ENCODE measurements at regions not wholly inside any gene's neighbourhood (a gene's known extent, or its start where the extent isn't known, plus 50 kb on each side); places are given as distances from the start of the nearest gene placed in this dataset.

DNA sequence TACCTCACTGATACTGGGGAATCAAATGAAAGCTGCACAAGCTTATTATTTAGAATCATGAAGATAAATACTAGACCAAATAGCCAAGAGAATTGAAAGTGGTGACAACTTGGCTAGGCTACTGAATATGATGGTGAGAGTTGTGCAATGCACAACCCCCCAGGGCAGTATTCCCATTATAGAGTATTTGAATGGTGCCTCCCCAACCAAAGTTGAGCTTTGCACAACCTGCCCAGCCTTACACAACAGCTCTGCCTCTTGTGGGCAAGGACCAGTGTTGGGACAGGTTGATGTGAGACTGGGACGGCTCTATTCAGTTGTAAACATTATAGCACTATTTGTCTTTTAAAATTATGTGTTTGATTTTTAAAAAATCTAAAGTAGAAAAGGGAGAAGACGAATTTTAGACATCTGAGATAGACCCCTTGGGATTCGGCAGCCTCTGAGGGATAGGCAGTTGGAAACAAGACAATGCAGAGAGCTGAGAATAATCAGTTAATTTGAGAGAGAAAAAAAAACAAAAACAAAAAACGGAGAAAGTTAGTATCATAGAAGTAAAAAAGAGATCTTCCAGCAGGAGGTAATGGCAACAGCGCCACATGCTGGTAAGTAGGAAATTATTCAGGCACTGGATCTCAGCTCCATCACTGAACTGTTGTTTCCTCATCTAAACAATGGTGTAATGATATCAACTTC lies 91.0 kb upstream of the KCNA3 start:
- DNase-seq (ENCODE audit: low spot score) (peak; percentile 25), FAIRE-seq (peak; percentile 67)

DNA sequence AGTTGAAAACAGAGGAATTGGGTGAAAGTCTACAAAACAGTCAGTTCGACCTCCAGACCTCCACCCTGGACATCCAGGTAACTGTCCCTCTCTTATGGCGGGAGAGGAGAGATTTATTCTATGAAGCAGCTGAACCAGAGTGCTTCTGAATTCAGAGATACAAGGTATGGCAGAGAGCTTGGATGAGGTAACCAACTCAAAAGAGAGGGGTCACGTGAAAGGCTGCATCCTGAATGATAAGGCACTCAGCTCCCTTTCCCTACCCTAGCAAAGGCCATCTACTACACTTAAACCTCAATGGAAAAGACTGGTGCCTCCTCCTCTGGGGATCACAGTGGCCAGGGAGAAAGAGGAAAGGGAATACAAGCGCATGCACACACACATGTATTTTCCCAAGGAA lies 88.4 kb upstream of the KCNA3 start:
- no peak for DNase-seq (ENCODE audit: low spot score)
- FAIRE-seq, result no peak

DNA sequence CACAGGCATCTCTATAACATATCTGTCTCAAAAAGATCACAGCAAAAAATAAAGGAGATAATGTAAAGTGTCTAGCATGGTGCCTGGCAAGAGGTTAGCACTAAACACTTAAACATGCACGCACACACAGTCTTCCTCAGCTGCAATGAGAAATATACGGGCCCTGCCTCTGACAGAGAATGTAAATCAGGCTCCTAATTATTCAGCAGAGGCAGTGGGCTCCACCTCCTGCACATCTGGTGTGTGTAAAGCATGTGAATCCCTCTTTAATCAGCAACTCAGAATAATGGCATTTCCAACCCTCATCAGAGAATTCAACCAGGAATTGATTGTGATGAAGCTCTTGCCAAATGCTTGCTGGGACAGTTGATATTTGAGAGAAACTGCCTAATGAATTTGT lies 85.6 kb upstream of the KCNA3 start:
- FAIRE-seq, result no peak
- no peak for DNase-seq (ENCODE audit: low spot score)

DNA sequence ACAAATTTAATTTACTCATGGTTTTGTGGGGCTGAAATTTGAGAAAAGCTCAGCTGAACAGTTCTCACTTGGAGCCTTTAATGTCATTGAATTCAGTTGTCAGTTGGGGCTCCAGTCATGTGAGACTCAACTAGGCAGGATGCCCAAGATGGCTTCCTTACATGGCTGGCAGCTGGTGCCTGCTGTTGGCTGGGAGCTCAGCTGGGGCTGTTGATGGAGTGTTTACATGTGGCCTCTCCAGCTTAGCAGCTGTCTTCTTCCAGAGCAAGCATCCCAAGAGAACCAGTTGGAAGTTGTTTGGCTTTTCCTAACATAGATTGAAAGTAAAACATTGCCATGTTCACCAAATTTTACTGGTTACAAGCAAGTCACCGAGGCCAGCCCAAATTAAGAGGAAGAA lies 81.8 kb upstream of the KCNA3 start:
- no peak for FAIRE-seq
- DNase-seq (ENCODE audit: low spot score), result no peak

DNA sequence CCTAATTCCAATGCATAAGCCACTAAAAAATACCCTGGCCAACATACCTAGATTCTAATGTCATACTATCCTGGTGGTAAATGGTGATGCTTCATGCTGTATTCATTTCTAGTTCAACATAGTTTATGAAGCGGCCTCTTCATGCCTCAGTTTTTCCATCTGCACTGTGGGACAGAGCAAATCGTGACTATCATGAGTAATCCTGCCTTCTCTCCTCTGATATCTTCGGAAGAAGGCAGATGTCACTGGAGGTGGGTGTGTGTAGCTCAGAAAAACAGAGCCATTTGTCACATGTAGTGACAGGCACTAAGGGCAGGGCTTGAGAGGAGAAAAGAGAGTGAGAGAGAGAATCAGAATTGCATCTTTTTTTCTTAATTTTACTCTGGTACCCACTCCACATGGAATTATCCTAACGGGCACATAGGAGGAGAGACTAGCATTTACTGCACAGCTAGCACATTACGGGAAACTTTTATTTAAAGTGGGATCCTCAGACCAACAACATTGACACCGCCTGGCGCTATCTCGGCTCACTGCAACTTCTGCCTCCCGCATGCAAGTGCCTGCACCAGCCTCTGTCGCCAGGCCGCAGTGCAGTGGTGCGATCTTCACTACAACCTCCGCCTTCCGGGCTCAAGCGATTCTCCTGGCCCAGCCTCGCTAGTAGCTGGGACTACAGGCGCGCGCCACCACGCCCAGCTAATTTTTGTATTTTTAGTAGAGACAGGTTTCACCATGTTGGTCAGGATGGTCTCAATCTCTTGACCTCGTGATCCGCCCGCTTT lies 78.4 kb upstream of the KCNA3 start:
- DNase-seq (ENCODE audit: low spot score), result no peak
- FAIRE-seq, result no peak

DNA sequence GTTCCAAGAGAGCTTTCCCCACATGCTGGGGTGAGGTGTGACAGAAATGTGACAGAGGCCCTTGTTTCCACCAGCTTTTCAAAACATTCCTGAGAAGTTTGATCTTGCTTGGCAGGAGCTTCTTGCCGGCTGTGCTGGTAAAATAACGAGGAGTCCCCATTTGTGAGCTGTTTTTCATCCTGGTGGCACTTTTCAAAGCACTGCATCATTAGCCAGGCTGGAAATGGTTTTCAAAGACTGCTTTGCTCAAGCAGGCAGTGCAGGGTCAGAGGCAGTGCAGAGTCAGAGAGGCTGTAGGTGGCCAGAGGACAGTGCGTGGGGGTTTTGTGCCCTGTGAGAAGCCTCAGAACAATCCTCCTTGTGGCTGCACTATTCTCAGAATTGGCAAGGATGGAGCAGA lies 75.8 kb upstream of the KCNA3 start:
- FAIRE-seq (no peak), DNase-seq (ENCODE audit: low spot score) (no peak)

DNA sequence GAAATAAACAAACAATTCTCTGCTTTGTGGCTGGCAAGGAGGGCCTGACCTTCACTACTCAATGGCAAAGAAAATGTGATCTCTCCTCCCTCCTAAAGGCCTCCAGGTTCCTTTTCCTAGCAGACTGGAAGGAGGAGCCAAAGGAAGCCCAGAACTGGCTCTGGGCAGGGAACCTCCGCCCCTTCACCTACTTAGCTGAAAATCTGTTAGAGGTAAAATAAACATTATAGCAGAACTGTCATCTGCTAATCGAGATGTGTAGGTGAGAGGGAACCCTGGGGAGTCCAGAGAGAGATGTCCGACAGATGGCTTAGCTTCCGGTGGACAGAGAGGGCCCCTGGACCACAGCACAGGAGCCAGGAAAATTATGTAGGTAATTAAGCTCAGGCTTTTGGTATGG lies 75.2 kb upstream of the KCNA3 start:
- FAIRE-seq, result no peak
- DNase-seq (ENCODE audit: low spot score), result no peak

DNA sequence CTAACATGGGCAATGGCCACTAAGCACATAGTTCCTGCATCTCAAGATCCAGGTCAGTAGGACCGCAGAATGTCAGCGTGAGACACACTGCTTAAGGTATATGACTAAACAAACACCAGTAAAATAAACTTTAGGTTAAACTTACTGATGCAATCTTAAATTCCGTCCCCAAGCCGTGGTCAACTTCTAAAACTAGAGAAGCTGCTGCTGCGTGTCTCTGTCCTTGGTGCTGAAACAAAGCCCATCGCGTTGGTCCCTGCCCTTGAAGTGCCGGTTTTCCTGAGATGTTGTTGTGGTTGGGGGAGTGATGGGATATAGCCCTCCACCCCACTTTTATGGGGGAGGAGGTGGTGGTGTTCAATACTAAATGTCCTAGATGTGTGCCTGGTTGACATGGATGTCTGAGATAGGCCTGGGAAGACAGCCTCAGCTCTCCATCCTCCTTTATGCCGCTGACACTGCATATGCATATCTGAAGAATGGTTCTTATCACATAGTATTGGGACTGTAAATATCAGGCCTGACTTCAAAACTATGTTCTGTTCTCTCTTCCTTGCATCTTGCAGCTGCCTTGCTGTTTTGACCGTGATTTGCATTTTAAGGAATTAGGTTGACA lies 72.0 kb upstream of the KCNA3 start:
- DNase-seq (ENCODE audit: low spot score) (no peak), FAIRE-seq (no peak)

DNA sequence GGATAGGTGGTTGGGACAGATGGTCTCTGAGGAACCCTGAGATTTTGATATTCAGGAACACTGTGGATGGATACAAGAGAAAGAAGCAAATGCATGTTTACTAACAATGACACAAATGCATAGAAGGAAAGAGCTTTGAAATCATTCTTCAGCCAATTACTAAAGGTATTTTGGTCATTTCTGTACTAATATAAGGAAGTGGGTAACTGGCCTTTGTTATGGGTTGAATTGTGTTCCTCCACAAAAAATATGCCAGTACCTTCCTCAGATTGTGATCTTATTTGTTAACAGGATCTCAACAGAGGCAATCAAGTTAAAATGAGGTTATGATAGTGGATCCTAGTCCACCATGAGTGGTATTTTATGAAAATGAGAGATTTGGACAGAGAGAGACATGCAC lies 68.7 kb upstream of the KCNA3 start:
- no peak for DNase-seq (ENCODE audit: low spot score)
- no peak for FAIRE-seq

DNA sequence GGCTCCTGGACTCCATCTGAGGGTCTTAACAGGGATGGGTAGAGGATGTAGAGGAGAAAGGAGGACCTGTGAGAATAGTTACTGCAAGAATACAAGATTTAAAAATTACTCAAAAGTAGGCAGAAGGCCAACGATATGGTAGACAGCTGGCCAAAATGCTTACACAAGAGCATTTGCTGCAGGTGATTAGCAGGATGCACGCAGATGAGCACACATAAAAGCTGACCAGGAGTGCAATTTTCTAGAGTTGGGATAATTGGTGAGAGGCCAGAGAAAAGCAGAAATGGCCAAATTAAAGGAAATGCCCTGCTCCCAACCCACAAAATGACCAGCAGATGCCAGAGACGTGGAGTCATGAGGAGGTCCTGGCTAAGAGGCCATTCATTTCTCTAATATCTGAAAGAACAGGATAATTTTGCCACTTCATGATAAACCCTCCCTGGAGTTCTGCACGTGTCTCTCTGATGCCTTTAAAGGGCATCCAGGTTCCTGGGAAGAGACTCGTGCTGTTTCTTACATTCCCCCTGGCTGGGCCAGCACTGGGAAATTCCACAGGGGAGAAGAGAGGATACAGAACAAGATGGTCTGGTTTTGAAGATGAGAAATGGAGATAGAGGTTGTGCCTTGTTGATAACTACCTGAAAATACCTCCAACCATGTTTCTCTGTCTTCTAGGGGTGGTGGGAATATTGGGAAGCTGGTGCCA lies 62.3 kb upstream of the KCNA3 start:
- FAIRE-seq, result no peak
- DNase-seq (ENCODE audit: low spot score), result no peak

DNA sequence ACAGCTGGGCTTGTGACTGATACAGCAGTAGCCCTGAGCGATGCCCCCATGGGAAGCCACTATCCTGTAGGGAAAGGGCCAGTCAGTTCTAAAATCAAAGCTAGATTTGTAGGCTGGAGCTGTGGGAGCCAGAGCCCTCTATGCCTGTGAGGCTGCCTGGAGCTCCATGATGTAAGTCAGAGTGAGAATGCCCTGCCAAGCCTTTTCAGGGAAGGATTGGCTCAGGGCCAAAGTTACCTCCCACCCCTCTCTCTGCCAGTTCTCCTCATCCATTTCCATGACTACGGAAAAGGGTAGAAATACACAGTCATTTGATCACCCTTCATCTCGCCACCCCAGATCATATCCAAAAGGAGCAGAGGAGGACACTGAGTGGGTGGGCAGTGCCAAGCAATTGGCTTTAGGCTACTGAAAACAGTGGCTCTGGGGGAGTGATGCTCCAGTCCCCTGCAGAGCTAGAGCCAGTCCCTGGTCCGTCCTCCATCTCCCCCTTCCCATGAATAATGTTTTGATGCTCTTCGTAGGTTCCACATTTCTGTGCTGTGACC lies 59.5 kb upstream of the KCNA3 start:
- DNase-seq (ENCODE audit: low spot score) (no peak), FAIRE-seq (no peak)

DNA sequence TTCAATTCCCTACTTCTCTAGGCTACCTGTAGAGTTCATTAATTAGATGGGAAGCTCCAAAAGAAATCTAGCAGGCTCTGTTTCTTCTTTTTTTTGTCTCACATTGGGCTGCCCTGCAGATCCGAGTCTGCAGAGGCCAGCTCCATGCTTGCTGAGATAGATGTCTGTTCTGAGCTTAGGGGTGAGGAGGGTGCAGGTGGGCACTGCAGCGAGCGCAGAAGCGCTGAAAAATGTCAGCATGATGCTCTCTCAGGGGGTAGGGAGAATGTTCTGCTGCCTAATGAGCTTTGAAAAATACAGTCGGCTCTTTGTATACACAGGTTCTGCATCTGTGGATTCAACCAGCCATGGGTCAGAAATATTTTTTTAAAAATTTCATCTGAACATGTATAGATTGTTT lies 56.8 kb upstream of the KCNA3 start:
- FAIRE-seq, result no peak
- no peak for DNase-seq (ENCODE audit: low spot score)

DNA sequence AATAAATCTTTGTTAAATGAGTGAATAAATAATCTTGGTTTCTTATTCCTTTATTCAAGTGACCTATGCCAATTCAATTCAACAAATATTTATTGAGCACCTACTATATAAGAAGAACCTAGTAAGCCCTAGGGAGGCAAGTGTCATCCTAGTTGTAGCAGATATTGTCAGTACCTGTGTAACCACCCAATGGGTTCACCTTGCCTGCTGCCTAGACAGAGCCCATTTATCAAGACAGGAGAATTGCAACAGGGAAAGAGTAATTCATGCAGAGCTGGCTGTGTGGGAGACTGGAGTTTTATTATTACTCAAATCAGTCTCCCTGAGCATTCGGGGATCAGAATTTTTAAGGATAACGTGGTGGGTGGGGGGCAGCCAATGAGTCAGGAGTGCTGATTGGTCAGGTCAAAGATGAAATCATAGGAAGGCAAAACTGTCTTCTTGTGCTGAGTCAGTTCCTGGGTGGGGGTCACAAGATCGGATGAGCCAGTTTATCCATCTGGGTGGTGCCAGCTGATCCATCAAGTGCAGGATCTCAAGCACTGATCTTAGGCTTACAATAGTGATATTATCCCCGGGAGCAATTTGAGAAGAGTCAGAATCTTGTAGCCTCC lies 53.8 kb upstream of the KCNA3 start:
- no peak for DNase-seq (ENCODE audit: low spot score)
- no peak for FAIRE-seq

DNA sequence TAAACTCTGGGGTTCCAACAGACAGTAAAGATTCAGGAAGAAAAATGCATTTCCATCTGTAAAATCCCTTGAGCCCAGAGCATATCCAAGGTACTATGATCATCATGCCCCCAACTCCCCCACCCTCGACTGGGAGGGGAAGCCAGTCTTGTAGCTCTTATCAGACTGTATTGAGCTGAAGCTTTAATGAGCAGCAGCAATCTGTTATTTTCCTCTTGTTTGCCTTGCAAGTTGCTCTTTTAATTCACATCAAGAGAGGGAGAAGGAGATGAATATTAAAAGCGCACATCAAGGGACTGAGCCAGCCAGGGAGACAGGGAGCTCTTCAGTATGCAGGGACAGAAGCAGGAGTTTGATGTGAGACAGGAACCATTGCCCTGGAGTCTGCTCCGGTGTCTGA lies 52.5 kb upstream of the KCNA3 start:
- no peak for DNase-seq (ENCODE audit: low spot score)
- FAIRE-seq, result no peak

DNA sequence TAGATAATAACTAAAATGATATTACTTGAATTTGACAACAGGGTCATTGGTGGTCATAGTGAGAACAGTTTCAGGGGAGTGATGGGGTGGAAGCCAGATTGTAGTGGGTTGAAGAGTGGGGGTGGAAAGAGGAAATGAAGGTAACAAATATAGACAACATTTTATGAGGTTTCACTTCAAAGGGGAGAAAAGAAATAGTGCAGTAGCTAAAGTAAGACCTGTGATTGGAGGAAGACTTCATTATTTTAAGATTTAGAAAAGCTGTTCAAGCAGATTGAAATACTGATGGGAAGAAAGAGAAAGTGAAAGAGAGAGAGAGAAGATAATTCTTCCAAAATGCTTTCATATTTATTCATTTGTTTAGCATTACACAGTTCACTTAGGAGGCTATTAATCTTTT lies 52.0 kb upstream of the KCNA3 start:
- DNase-seq (ENCODE audit: low spot score), result no peak
- FAIRE-seq, result no peak

Measured in RCC 7860 (cell line).